ENCODE measurements at regions not wholly inside any gene's neighbourhood (a gene's known extent, or its start where the extent isn't known, plus 50 kb on each side); places are given as distances from the start of the nearest gene placed in this dataset.

- Histone ChIP-seq H3K79me2 (replicated peaks; ENCODE audit: insufficient read depth, low read length) (no peaks in the 10 kb centered on the region), H3K27me3 (ENCODE audit: insufficient read depth, low read depth, low read length) (no peaks in the 10 kb centered on the region), H3K9me3 (ENCODE audit: low read length) (no peaks in the 10 kb centered on the region), H3K9ac (ENCODE audit: low read length) (no peak overlapping the region), H3K36me3 (ENCODE audit: insufficient read depth, low read length) (no peaks in the 10 kb centered on the region), H3K4me3 (ENCODE audit: low read length) (no peak overlapping the region), H4K20me1 (ENCODE audit: insufficient read depth) (no peaks in the 10 kb centered on the region), H3K4me2 (ENCODE audit: low read length) (no peak overlapping the region), H3K27ac (ENCODE audit: low read length) (no peak overlapping the region), H3F3A (ENCODE audit: insufficient read depth, low read length, poor library complexity, severe bottlenecking) (no peaks in the 10 kb centered on the region), H3K9me2 (ENCODE audit: insufficient read depth, low read length) (no peaks in the 10 kb centered on the region), H2AFZ (ENCODE audit: low read depth, low read length) (no peak overlapping the region)
- TF ChIP-seq CTCF (IDR thresholded peaks at IDR 0.05; ENCODE audit: poor library complexity, severe bottlenecking) (no peak), EP300 (conservative IDR thresholded peaks at IDR 0.05; ENCODE audit: poor library complexity, severe bottlenecking) (no peak), SMC3 (conservative IDR thresholded peaks at IDR 0.05; ENCODE audit: poor library complexity) (no peak), TAF1 (IDR thresholded peaks at IDR 0.05; ENCODE audit: low read depth) (no peak)
These were observed 695.9 kb upstream of the FAM98A start for GRCh38 chr2:34294961-34295360.

GRCh38 chr2:34291076-34291475 is 692.0 kb upstream of the FAM98A start:
- Histone ChIP-seq H3K27ac (ENCODE audit: low read length) (no peak overlapping the region), H2AFZ (ENCODE audit: low read depth, low read length) (no peak overlapping the region), H3K9me3 (ENCODE audit: low read length) (no peaks in the 10 kb centered on the region), H3F3A (ENCODE audit: insufficient read depth, low read length, poor library complexity, severe bottlenecking) (no peaks in the 10 kb centered on the region), H4K20me1 (ENCODE audit: insufficient read depth) (no peaks in the 10 kb centered on the region), H3K27me3 (ENCODE audit: insufficient read depth, low read depth, low read length) (no peaks in the 10 kb centered on the region), H3K9ac (ENCODE audit: low read length) (no peak overlapping the region), H3K79me2 (replicated peaks; ENCODE audit: insufficient read depth, low read length) (no peaks in the 10 kb centered on the region), H3K36me3 (ENCODE audit: insufficient read depth, low read length) (no peaks in the 10 kb centered on the region), H3K4me3 (ENCODE audit: low read length) (no peak overlapping the region), H3K9me2 (ENCODE audit: insufficient read depth, low read length) (no peaks in the 10 kb centered on the region), H3K4me2 (ENCODE audit: low read length) (no peak overlapping the region)
- TF ChIP-seq POLR2AphosphoS5 (IDR thresholded peaks at IDR 0.05), result no peak

- no peaks in the 10 kb centered on the region for H3K36me3 ChIP-seq (ENCODE audit: insufficient read depth, low read length)
- H3K27ac ChIP-seq (ENCODE audit: low read length), result no peak overlapping the region
- no peak overlapping the region for H3K4me3 ChIP-seq (ENCODE audit: low read length)
- no peaks in the 10 kb centered on the region for H3K79me2 ChIP-seq (replicated peaks; ENCODE audit: insufficient read depth, low read length)
- H3K27me3 ChIP-seq (ENCODE audit: insufficient read depth, low read depth, low read length), result no peaks in the 10 kb centered on the region
- no peaks in the 10 kb centered on the region for H3K9me2 ChIP-seq (ENCODE audit: insufficient read depth, low read length)
- TF ChIP-seq REST (IDR thresholded peaks at IDR 0.05; ENCODE audit: borderline replicate concordance) (no peak), TAF1 (IDR thresholded peaks at IDR 0.05; ENCODE audit: low read depth) (no peak), CTCF (IDR thresholded peaks at IDR 0.05; ENCODE audit: poor library complexity, severe bottlenecking) (no peak), RAD21 (conservative IDR thresholded peaks at IDR 0.05) (no peak), MXI1 (conservative IDR thresholded peaks at IDR 0.05; ENCODE audit: poor library complexity, severe bottlenecking) (no peak), EP300 (conservative IDR thresholded peaks at IDR 0.05; ENCODE audit: poor library complexity, severe bottlenecking) (no peak), SMC3 (conservative IDR thresholded peaks at IDR 0.05; ENCODE audit: poor library complexity) (no peak), POLR2AphosphoS5 (IDR thresholded peaks at IDR 0.05) (no peak), EZH2 (IDR thresholded peaks at IDR 0.05; ENCODE audit: borderline replicate concordance, insufficient read depth, low read length, poor library complexity, severe bottlenecking) (no peak)
- H3K9ac ChIP-seq (ENCODE audit: low read length), result no peak overlapping the region
- no peaks in the 10 kb centered on the region for H4K20me1 ChIP-seq (ENCODE audit: insufficient read depth)
- no peak overlapping the region for H2AFZ ChIP-seq (ENCODE audit: low read depth, low read length)
- H3K9me3 ChIP-seq (ENCODE audit: low read length), result no peaks in the 10 kb centered on the region
- H3F3A ChIP-seq (ENCODE audit: insufficient read depth, low read length, poor library complexity, severe bottlenecking), result no peaks in the 10 kb centered on the region
- no peak overlapping the region for H3K4me2 ChIP-seq (ENCODE audit: low read length)
These were observed 688.9 kb upstream of the FAM98A start for GRCh38 chr2:34288016-34288415.
